ENCODE measurements at regions not wholly inside any gene's neighbourhood (a gene's known extent, or its start where the extent isn't known, plus 50 kb on each side); places are given as distances from the start of the nearest gene placed in this dataset.

DNA sequence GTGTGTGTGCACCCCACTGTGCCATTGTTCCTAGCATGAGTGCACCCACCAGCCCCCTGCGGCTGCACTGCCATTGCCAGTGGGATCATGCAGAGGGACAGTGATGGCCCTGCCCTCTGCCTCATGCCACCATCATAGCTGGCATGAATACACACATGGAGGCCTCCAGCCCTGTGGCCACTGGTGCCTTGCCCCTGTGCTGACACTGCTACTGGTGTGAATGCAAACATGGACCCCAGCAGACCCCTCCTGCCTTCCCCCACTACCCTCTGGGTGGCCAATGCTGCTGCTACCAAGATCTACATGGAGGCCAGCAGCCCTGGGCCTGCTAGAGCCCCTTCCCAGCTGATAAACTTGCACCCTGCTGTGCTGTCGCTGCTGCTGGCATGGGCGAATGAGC, 995.5 kb upstream of the GOT2 start:
- no peak for DNase-seq (ENCODE audit: low read depth in 2 of 2)

DNA sequence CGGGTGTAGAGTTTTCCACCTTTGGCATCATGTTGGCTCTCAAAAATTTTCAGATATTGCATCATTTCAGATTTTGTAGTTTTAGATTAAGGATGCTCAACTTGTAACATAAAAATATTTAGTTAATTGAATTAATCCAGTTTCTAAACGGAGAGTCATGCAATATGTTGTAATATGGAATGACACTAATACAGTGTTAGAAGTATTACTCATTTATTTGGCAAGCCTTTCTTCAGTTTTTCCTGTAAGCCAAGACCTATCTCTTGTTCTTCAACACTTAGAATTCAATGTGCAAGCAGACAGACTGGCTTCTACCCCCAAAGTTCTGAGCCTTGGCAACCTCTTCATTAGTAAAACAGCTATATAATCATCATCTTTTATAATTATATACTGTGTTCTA, 985.0 kb upstream of the GOT2 start:
- no peak for DNase-seq (ENCODE audit: low read depth in 2 of 2)

DNA sequence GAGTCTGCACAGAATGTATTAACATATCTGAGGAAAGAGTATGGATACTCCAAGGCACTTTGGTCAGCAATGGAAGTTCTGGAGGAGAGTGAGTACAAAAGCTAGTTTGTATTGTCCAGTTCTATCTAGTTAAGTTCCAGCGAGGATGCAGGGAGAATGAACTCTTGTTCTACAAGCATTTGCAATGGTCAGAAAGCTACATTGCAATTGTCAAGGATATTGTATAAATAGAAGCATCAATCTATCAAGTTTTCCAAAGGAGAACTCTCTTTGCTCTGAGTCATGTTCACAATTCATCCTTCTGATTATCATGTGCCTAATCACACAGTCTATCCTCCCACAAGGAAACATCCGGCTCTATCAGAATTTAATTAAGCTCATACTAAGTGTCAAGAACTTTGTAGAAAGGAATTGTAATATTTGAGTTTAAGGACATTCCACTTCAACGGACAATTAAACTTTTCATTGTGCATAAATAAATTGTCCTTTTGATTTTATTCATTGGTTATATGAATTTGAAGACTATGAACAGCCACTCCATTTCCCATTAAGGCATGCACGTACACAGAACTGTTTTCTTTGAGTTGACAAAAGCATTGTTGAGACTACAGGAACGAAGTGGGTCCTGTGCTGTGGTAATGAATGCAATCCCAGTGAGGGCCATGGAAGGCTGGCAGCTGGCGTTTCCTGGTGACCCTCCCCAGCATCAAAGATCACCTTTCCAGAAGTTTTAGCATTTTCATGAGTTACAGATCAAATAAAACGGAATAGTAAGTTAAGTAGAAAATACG, 973.5 kb upstream of the GOT2 start:
- DNase-seq (ENCODE audit: low read depth in 2 of 2), result no peak

DNA sequence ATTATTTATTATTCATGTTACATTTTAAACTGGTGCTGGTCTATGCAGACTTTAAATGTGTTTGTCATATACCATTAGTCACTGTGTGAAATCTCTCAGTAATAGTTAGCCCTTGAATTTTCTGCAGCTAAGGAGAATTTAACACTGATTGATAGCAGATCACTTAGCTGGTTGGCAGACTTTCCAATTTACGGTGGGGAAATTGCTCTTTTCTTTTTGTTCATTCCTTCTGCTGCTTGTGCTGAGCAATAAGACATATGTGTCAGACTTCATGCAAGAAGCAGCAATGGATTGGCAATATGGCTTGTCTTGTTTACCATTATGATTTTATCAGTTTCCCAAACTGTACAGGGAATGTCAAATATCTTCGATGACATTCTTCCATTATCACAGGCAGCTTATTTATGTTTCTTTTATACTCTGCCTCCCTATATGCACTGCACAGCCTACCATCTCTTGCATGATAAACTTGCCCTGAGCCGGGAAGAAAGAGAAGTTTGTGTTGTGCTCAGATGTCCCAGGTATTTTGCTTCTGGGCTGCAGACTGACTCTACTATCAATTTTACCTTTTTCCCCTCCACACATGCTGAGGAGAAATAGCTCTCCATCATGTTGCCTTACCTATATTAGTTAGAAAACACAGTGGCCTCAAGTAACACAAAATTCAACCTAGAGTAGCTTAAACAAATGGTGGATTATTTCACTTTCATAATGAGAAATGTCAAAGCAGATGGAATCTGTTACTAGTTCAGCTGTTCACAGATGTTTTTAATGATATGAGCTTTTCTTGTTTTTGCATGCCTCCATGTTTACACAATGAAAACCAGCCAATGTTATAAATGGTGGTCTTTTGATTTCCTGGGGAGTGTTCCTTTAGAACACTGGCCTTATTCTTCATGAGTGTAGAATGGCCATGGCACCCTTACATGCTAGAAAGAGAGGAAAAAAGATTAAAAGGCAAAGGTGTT, 968.1 kb upstream of the GOT2 start:
- DNase-seq (ENCODE audit: low read depth in 2 of 2), result no peak

DNA sequence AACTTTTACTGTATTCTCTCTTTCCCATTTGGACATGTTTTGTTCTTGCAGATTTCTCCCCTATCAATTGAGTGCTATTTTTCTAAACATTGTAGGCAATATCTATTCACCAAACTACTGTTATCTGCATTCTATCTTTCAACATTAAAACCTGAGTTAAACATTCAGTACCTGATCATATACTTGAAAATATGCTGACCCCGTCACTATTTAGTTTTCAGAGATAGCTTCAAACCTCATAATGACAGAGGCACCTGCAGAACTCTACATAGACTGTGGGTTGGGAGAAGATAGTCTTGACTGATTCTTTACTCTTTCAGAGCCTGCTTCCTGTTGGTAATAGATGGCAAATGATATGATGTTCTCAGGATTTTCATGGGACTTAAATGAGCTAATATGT, 965.7 kb upstream of the GOT2 start:
- no peak for DNase-seq (ENCODE audit: low read depth in 2 of 2)

DNA sequence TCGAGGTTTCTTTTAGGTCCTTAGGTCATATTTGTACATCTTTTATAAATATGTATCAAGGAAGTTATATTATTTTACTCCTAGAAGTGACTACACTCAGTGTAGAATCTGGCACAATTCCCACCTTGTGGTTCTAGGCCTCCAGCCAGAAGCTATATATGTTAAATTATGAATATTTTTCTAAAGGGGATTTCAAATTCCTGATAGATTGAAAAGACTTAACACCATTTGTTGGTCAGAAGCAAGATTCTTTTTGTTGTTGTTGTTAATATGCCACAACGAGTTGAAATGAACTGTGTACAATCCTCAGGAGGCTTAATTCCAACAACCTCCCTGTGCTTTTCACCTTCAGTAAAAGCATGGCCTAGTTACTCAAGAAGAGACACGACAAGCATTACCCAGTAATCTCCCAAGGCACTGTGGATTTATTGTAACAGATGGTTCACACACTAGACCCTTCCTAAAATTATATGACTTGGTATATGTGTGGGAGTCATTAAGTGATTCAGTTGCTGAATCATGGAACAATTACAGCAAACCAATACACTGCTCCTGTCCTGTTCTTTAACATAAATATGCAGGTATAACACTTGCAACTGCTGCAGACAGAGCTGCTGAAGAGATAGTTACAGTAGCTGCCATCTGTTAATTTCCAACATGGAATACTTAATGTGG, 964.4 kb upstream of the GOT2 start:
- no peak for DNase-seq (ENCODE audit: low read depth in 2 of 2)

DNA sequence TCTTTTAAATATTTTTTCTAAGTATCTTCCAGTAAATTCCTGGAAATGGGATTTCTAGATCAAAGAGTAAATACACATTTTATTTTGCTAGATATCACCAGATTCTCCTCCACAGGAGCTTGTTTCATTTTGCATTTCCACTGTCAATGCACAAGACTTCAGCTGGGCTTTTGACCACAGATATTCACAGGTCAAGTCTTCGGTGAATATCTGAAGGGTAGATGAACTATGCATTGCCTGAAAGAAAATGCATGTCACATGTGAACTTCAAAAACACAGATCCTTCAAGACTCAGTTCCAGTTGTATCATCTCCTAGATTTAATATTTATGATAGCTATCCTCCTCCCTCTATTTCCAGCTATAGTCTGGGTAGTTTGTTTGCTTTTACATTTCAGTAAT, 963.6 kb upstream of the GOT2 start:
- DNase-seq (ENCODE audit: low read depth in 2 of 2), result no peak

DNA sequence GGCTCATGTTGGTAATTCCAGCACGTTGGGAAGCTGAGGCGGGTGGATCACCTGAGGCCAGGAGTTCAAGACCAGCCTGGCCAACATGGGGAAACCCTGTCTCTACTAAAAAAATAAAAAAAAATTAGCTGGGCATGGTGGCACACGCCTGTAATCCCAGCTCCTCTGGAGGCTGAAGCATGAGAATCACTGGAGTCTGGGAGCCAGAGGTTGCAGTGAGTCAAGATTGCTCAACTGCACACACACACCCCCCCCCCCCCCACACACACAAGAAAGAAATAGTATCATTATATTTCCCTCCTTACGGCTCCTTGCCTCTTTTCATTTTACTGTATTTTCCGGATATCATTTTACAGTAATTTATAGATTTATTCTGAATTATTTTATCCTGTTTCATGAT, 963.1 kb upstream of the GOT2 start:
- DNase-seq (ENCODE audit: low read depth in 2 of 2), result no peak

DNA sequence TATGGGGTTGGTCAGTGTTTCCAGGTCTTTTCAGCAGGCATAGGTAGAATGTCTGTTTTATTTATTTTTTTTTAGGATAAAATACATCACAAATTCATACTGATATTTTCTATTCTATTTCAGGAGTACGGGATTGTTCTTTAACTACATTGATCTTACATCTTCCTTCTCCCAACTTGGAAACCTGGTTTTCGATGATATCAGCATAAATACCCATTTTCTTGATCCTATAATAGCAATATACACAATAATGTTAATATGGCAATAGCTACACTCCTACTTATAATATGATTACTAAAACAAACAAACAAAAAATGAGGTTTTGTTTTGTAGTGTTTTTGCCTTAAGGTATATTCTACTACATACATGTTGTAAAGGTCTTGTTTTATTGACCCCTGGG, 962.4 kb upstream of the GOT2 start:
- DNase-seq (ENCODE audit: low read depth in 2 of 2), result no peak

DNA sequence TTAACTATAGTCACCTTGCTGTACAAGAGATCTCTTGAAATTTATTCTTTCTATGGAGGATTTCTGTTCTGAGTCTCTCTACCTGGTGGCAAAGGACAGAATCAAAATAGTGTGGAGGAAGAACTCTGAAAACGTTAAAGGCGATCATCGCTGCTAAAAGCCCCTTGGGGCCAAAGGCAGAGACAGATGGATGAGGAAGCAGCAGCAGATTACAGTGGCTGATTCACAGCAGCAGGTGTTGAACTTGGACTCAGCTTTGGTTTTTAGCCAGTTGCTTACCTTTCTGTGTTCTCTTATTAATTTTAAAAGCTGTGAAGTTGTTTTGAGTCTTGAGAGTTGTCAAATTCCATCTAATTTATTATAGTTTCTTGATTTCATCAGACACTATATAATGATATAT, 956.1 kb upstream of the GOT2 start:
- DNase-seq (ENCODE audit: low read depth in 2 of 2), result no peak

DNA sequence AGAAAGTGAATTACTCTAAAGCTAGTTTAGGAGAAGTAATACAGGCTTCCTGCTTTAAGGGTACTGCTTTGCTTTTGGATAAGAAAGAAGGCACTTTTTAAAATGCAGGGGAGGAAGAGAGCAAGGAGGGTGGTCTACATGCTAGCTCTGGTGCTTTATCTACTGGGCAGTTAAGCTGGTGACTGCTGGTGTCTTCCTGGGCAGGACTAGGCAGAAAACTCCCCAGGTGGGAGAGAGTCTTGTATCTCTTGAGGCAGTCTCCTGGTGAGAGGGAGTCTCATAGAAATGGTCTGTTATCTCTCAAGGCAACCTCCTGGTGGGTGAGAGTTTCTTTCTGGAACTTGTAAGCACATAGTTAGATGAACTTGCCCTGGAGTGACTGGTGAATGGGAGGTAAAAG, 953.9 kb upstream of the GOT2 start:
- no peak for DNase-seq (ENCODE audit: low read depth in 2 of 2)

DNA sequence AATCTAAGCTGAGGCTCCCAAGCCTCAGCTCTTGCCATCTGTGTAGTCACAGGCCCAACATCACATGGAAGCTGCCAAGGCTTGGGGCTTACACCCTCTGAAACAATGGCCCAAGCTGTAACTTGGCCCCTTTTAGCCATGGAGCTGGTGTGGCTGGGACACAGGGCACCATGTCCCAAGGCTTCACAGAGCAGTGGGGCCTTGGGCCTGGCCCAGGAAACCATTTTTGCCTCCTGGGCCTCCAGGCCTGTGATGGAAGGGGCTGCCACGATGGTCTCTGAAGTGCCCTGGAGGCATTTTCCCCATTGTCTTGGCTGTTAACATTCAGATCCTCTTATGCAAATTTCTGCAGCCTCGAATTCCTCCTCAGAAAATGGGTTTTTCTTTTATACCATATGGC, 952.3 kb upstream of the GOT2 start:
- no peak for DNase-seq (ENCODE audit: low read depth in 2 of 2)

DNA sequence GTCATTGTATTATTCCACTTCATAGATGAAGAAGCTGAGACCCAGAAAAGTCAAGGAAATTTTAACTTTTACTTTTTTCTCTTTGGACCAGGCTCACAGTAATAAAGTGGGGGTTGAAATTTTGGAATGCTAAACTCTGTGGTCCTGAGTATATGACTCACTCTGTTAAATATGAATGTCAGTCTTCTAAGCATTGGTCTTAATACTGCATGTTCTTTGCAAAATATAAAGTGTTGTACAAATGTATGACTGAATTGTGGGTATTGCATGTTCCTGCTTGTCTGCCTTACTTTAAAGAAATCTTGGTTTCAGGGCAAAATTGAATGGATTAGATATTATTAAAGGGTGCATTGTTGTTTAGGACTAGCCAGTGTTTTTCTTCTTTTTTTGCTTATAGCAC, 950.8 kb upstream of the GOT2 start:
- DNase-seq (ENCODE audit: low read depth in 2 of 2), result no peak

DNA sequence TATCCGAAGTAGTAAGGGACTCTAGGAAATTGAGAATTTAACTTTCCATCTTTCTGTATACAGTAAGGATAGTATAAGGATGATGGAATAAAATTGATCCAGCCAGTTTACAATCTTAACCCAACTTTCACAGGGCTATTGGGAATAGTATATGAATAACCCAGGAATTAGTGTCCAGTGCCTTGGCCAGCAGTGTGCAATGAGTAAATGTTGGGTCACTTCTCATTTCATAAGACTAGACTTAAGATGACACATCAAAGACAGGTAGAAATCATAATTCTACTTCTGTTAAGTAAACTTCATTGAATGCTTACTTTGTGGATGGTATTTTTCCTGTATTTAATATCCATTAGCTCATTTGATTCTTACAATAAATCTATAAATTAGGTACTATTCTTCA, 949.6 kb upstream of the GOT2 start:
- DNase-seq (ENCODE audit: low read depth in 2 of 2), result no peak

DNA sequence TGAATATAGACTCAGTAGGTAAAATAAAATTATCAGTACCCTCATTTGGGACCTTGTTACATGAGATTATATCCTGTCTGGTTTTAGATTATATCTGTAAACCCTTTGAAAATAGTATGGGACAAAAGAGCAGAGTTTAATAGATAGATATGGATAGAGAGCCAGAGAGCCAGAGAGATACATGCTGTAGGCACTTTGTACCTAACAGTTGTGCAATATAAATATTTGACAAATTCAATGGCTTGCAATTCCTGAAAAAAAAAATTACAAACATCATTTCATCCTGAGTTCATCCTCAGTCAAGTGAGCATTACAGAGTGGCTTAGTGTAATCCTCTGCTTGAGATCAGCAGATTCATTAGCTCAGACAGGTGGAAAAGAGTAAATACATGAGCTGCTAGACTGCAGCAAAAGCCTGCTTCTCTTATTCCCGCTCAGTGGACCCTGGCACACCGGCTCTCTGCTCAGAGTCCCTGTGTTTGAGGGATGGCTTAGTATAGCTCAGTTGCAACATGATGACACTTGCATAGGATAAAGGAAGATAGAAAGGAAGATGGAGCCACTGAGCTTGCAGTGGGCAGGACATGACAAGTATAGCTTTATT, 931.6 kb upstream of the GOT2 start:
- no peak for DNase-seq (ENCODE audit: low read depth in 2 of 2)

DNA sequence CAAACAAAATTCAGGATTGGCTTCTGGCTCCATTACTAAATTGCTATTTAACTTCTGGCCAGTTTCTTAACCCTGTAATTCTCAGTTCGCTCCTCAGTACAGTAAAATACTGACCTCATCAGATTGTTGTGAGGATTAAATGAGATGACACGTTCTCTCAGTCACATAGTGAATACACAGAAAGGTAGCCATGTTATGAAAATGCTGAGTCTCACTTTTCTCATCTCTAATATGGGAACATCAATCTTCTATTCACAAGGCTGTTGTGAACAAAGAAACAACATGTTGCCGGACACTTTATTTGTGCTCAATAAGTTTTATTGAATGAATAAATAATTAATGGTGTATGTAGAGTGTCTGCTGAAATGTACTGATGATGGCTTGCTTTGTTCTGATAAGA, 924.5 kb upstream of the GOT2 start:
- no peak for DNase-seq (ENCODE audit: low read depth in 2 of 2)

DNA sequence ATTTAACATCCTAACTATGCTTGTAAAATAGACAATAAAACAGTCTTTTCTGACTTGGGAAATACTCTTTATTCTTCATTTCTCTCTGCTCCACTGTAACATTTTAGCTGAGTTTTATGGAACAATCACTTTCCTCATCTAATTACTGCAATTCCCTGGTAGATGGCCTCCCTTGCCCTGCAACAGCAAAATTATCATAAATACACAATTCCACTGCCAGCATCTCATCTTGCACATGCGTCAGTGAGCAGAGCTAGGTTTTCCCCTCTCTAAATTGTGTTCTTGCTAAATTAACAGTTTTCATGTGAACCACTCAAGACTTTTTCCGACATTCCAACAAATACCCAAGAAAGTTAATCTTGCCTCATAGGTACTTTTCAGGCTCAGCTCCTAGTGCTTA, 920.9 kb upstream of the GOT2 start:
- no peak for DNase-seq (ENCODE audit: low read depth in 2 of 2)

DNA sequence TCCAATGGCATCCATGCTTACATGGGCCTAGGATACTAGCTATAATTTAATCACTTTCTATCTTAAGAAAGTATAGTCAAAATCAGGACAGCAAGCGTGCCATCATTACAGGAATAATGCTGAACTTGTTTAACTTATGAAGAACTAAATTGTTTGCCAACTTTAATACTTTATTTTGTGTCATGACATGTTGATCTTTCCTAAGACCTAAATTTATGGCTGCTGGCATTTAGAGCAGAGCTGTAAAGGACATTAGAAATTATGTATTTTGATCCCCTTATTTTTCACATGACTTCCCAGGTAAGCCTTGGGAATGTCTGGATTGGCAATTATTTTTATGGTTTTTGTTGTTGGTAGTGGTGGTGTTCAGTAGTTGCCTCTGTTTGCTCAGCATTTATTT, 920.3 kb upstream of the GOT2 start:
- DNase-seq (ENCODE audit: low read depth in 2 of 2), result no peak

DNA sequence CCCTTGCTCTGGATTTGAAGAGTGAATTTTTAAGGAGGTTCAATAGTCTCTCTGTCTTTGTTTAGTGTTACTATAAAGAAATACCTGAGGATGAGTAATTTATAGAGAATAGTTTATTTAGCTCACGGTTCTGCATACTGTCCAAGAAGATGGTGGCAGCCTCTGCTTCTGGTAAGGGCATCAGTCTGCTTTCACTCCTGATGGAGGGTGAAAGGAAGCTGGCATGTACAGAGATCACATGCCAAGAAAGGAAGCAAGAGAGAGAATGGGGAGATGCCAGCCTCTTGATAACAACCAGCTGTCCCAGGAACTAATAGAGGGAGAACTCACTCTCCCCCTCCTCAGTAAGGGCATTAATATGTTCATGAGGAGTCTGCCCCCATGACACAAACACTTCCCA, 917.5 kb upstream of the GOT2 start:
- DNase-seq (ENCODE audit: low read depth in 2 of 2), result no peak

DNA sequence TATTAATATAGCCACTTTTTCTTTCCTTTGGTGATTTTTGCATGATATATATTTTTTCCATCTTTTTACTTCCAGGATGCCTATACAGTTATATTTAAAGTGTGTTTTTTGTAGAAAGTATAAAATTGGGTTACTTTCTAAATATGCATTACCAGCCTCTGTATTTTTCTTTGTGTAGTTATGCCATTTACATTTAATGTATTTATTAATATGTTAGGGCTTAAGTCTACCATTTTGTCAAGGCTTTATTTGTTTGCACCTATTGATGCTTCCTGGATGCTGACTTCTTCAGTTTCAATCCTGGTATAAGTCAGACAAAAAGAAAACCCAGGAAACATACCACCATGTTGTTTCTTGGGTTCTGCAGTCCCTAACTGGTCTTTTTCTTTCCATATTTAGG, 911.1 kb upstream of the GOT2 start:
- no peak for DNase-seq (ENCODE audit: low read depth in 2 of 2)

DNA sequence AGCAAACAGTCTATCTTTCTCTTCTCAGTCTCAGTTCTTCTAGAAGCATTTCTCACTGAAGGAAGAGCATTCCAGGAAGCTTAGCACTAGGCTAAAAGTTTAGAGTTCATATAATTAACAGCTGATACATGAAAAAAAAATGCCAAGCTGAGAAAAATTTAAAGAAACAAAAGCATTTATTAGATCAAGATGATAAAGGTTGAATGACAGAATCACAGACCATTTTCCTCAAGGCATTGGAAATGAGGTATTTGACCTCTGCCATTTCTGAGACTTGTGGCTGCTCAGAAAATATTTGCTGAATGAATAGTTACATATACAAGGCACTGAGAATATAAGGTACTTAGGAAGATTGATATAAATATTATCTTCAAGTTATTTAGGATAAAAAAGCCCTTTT, 901.6 kb upstream of the GOT2 start:
- no peak for DNase-seq (ENCODE audit: low read depth in 2 of 2)

DNA sequence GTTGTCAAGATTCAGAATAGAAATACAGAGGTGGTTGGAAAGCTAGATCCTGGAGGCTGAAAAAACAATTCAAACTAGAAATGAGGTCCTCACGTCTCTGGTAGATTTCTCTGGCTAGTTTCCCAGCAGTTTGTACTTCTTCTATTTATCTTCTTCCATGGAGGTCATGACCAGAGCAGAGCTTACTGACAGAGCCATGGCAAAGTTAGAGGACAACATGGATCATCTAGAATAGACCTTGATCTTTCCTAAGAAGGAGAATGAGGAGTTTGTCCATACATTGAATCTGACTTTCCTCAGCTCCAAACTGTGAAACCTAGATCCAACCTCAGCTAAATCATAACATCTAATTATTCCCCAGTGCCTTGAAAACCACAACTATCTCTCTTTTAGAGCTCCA, 900.8 kb upstream of the GOT2 start:
- DNase-seq (ENCODE audit: low read depth in 2 of 2), result no peak

Data from stimulated activated CD4-positive, alpha-beta T cell treated with anti-CD3 and anti-CD28 coated beads, Interleukin-1b, Interleukin-23, amount 100 ng/mL, for 1 hour (primary cell).